ENCODE measurements at regions not wholly inside any gene's neighbourhood (a gene's known extent, or its start where the extent isn't known, plus 50 kb on each side); places are given as distances from the start of the nearest gene placed in this dataset.

- TF ChIP-seq FOXJ3 (CRISPR knock-in tag; IDR thresholded peaks at IDR 0.05) (no peak), TEAD4 (IDR thresholded peaks at IDR 0.05; ENCODE audit: borderline replicate concordance, insufficient read depth) (no peak), CTCF (IDR thresholded peaks at IDR 0.05) (no peak), SIN3A (IDR thresholded peaks at IDR 0.05; ENCODE audit: borderline replicate concordance, low read depth, low read length) (no peak), GATA2 (CRISPR knock-in tag; IDR thresholded peaks at IDR 0.05) (no peak), POLR2AphosphoS5 (IDR thresholded peaks at IDR 0.05; ENCODE audit: low read depth, low read length) (no peak), FOXM1 (IDR thresholded peaks at IDR 0.05; ENCODE audit: low read depth) (no peak)
Measured at GRCh38 chr12:3977621-3978020, 104.4 kb upstream of the PARP11 start.
